Activated CD8-positive, alpha-beta T cell treated with anti-CD3 and anti-CD28 coated beads for 36 hours (primary cell): ENCODE measurements at regions not wholly inside any gene's neighbourhood (a gene's known extent, or its start where the extent isn't known, plus 50 kb on each side); places are given as distances from the start of the nearest gene placed in this dataset.

Source experiments
- ATAC-seq: fragments of 200-7000 bp; cut with Tn5 transposase; one replicate; pipeline ENCODE4 v1.10.0; 2021; ENCODE audit warnings: mild to moderate bottlenecking, moderate library complexity
- CTCF ChIA-PET: fragments of 350-600 bp; sonication (Branson Sonifier 250); formaldehyde crosslinking; loops from one replicate; lab custom pipeline; 2021; ENCODE audit warnings: antibody characterized with exemption; lab: Charles Lee
- POLR2A ChIA-PET: fragments of 350-600 bp; sonication (Branson Sonifier 250); formaldehyde crosslinking; loops from one replicate; lab custom pipeline; 2021; ENCODE audit warnings: antibody characterized with exemption; lab: Charles Lee
- DNase-seq: peaks from one replicate; pipeline ENCODE4 v3.0.0-alpha.2; 2020
- H3K27ac Mint-ChIP-seq: one replicate; pipeline ENCODE4 v1.8.0; 2021; ENCODE audit warnings: mild to moderate bottlenecking, mixed read lengths
- H3K27me3 Mint-ChIP-seq: one replicate; pipeline ENCODE4 v1.8.0; 2021; ENCODE audit warnings: mixed read lengths
- H3K36me3 Mint-ChIP-seq: one replicate; pipeline ENCODE4 v1.8.0; 2021; ENCODE audit warnings: low read depth, mixed read lengths
- H3K4me1 Mint-ChIP-seq: one replicate; pipeline ENCODE4 v1.8.0; 2021; ENCODE audit warnings: low read depth, mixed read lengths
- H3K4me3 Mint-ChIP-seq: one replicate; pipeline ENCODE4 v1.8.0; 2021; ENCODE audit warnings: mild to moderate bottlenecking, moderate library complexity, mixed read lengths
- H3K9me3 Mint-ChIP-seq: one replicate; pipeline ENCODE4 v1.8.0; 2021; ENCODE audit warnings: mixed read lengths
- intact Hi-C: fragments of 100-400 bp; cut with micrococcal nuclease; formaldehyde crosslinking; loops from one replicate; pipeline ENCODE4 v1.10.0; 2022
- TF ChIP-seq, protein P1 (sequence below): fragments of 200-600 bp; IDR thresholded peaks from one replicate; pipeline ENCODE4 v1.8.0; 2022; ENCODE audit warnings: antibody characterized with exemption, mild to moderate bottlenecking

DNA sequence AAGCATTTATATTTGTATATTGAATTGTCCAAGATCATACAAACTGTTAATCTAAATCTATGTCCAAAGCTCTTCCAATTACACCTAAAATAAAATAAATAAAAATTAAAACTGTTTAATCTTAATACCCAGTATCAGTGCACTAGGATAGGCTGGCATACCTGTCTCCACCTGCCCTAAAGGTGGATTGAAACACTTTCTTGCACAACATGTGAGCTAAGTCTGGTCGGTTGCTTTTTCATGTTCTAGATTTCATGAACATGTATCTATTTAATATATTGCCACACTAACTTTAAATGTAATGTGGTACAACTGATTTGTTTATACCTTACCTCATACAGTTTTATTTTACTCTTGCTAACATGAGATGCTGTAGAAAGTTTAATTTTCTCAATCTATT lies 193.0 kb downstream of the VGLL3 start:
- POLR2A ChIA-PET: no interaction called here
- Mint-ChIP-seq H3K27ac (no peak overlapping the region), H3K4me3 (no peak overlapping the region), H3K9me3 (no peaks in the 10 kb centered on the region), H3K4me1 (no peaks in the 10 kb centered on the region), H3K36me3 (no peaks in the 10 kb centered on the region), H3K27me3 (no peaks in the 10 kb centered on the region)
- DNase-seq: no peak
- CTCF ChIA-PET: interaction anchor here (0.6 kb wide), 1 partner anchor 23 kb away, joined by 4 read pairs; no protein-coding TSS in a partner anchor
- ATAC-seq: no peak
- intact Hi-C loops: no loop called here
- TF ChIP-seq, protein P1, sequence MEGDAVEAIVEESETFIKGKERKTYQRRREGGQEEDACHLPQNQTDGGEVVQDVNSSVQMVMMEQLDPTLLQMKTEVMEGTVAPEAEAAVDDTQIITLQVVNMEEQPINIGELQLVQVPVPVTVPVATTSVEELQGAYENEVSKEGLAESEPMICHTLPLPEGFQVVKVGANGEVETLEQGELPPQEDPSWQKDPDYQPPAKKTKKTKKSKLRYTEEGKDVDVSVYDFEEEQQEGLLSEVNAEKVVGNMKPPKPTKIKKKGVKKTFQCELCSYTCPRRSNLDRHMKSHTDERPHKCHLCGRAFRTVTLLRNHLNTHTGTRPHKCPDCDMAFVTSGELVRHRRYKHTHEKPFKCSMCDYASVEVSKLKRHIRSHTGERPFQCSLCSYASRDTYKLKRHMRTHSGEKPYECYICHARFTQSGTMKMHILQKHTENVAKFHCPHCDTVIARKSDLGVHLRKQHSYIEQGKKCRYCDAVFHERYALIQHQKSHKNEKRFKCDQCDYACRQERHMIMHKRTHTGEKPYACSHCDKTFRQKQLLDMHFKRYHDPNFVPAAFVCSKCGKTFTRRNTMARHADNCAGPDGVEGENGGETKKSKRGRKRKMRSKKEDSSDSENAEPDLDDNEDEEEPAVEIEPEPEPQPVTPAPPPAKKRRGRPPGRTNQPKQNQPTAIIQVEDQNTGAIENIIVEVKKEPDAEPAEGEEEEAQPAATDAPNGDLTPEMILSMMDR: no peak

DNA sequence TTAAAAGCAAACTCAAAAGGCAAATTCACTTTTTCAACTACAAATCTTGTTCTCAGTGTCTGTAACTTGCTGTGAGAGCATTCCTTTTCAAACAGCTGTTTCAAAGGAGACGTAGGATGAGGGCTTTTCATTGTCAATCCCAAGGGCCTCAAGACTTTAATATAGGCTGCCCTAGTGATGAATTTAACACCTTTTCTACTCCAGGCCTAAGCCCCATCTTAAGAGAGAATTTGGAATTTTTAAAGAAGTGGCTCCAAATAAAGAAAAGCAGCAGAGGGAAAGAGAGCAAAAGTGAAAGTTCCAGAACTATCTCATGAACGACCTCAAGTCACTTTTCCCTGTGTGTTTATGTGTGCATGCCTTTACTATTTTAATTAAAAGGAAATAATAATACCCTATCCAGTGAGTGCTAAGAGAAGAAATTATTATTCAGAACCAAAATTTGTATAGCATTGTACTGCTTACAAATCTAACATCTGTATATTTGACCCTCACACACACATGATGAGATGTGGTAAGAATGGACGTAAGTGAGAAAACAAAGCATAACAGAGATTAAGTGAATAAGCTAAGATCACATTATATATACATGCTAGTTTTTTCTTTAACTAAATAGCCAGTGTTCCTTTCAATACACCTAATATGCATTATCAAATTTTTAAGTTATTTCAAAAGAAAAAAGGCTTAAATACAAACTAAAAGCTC lies 196.4 kb downstream of the VGLL3 start:
- no peaks in the 10 kb centered on the region for H3K27me3 Mint-ChIP-seq
- DNase-seq (no peak), ATAC-seq (no peak)
- no peaks in the 10 kb centered on the region for H3K36me3 Mint-ChIP-seq
- H3K27ac Mint-ChIP-seq: no peak overlapping the region
- ChIA-PET CTCF (no interaction called here), POLR2A (no interaction called here)
- intact Hi-C loops: no loop called here
- TF ChIP-seq, protein P1: no peak
- H3K9me3 Mint-ChIP-seq: no peaks in the 10 kb centered on the region
- no peaks in the 10 kb centered on the region for H3K4me1 Mint-ChIP-seq
- H3K4me3 Mint-ChIP-seq: no peak overlapping the region

DNA sequence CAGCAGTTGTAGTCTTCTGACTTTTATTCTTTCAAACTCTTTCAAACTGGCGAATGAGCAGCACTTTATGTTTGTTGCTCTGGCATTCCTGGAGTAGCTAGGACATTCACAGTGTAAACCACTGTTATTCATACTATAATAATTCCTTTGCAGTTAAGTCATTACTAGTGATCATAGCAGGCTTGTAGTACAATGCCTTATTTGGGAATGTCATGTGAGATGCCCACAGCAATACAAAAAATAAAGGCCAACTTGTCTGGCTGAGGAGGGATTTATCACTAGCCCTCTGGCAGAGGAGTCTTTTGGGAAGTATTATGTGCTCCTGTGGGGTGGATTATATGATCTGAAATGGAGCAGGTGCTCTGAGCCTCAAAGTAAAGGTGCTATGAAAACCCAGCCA lies 197.2 kb downstream of the VGLL3 start:
- ChIA-PET CTCF (no interaction called here), POLR2A (no interaction called here)
- intact Hi-C loops: no loop called here
- no peak for ATAC-seq
- H3K4me1 Mint-ChIP-seq: no peaks in the 10 kb centered on the region
- H3K27me3 Mint-ChIP-seq: no peaks in the 10 kb centered on the region
- H3K36me3 Mint-ChIP-seq: no peaks in the 10 kb centered on the region
- TF ChIP-seq, protein P1: no peak
- no peaks in the 10 kb centered on the region for H3K9me3 Mint-ChIP-seq
- H3K27ac Mint-ChIP-seq: no peak overlapping the region
- no peak overlapping the region for H3K4me3 Mint-ChIP-seq
- DNase-seq: no peak

DNA sequence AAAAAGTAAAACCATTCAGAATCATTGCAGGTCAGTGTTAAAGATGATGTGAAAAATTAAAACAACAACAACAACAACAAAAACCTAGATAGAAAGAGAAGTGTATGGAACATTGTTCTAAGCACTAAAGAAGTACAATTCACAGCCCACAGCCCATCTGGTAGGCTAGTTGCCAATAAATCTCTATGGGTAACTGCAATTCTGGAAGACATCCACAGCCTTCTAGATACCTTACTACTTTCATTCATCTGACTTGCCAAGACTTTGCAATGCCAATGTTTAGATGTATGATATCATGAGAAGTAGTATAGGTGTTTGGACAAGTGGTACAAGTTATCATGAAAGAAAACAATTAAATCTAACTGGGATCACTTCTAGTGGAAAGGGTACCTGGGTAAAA lies 198.6 kb downstream of the VGLL3 start:
- POLR2A ChIA-PET: no interaction called here

DNA sequence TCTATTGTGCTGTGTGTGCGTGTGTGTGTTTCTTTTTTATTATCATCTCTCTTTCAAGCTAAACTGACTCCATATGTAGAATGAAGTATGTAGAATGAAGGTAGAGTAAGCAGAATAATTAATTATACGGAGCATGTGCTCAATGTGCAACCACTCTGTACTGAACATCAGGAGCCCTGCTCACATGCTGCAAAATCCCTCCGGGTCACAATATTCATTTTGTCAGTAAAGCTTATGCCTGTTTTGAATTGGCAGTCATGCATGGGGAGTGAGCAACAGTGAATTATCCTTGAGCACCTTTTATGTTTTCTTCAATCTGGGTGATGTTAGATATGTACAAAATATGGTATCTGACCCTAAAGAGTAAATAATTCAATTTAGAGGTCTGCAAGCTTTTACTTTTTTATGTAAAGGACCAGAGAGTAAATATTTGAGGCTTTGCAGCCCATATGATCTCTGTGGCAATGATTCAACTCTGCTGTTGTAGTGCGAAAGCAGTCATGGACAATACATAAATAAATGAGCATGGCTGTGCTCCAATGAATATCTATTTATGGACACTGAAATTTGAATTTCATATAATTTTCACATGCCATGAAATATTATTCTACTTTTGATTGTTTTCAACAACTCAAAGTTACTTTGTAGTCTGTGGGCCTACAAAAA lies 199.9 kb downstream of the VGLL3 start:
- Mint-ChIP-seq H3K4me3 (no peak overlapping the region), H3K9me3 (no peaks in the 10 kb centered on the region), H3K27ac (no peak overlapping the region), H3K4me1 (no peaks in the 10 kb centered on the region), H3K36me3 (no peaks in the 10 kb centered on the region), H3K27me3 (no peaks in the 10 kb centered on the region)
- ChIA-PET POLR2A (no interaction called here), CTCF (no interaction called here)
- DNase-seq (no peak), ATAC-seq (no peak)
- intact Hi-C loops: no loop called here
- TF ChIP-seq, protein P1: no peak

More for the DNA sequence above, 198.6 kb downstream of the VGLL3 start:
- Mint-ChIP-seq H3K4me1 (no peaks in the 10 kb centered on the region), H3K4me3 (no peak overlapping the region), H3K36me3 (no peaks in the 10 kb centered on the region), H3K27me3 (no peaks in the 10 kb centered on the region), H3K27ac (no peak overlapping the region), H3K9me3 (no peaks in the 10 kb centered on the region)
- ATAC-seq: no peak
- TF ChIP-seq, protein P1: no peak
- DNase-seq: no peak
- intact Hi-C loops: no loop called here
- CTCF ChIA-PET: no interaction called here
